ENCODE measurements at regions not wholly inside any gene's neighbourhood (a gene's known extent, or its start where the extent isn't known, plus 50 kb on each side); places are given as distances from the start of the nearest gene placed in this dataset.

DNA sequence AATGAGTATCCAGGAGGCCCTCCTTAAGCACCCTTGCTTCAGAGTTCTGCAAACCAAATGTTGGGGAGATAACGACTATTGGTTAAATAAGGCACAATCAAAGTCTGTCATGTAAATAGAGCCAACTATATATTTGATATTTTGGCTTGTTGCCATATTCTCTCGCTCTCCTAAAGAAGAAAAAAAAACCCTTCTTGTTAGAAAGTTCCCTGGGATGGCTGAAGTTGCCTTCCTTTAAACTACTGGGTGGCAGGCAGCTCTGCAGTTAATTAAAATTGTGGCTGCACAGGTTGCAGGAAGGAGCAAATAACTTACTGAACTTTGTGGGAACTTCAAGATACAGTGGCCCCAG lies 227.0 kb upstream of the ANKRD55 start:
- no peak overlapping the region for H3K4me3 ChIP-seq (ENCODE audit: low read depth, low read length)
- TF ChIP-seq, protein P1, sequence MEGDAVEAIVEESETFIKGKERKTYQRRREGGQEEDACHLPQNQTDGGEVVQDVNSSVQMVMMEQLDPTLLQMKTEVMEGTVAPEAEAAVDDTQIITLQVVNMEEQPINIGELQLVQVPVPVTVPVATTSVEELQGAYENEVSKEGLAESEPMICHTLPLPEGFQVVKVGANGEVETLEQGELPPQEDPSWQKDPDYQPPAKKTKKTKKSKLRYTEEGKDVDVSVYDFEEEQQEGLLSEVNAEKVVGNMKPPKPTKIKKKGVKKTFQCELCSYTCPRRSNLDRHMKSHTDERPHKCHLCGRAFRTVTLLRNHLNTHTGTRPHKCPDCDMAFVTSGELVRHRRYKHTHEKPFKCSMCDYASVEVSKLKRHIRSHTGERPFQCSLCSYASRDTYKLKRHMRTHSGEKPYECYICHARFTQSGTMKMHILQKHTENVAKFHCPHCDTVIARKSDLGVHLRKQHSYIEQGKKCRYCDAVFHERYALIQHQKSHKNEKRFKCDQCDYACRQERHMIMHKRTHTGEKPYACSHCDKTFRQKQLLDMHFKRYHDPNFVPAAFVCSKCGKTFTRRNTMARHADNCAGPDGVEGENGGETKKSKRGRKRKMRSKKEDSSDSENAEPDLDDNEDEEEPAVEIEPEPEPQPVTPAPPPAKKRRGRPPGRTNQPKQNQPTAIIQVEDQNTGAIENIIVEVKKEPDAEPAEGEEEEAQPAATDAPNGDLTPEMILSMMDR (IDR thresholded peaks at IDR 0.05; ENCODE audit: borderline replicate concordance, insufficient read depth, low read depth, low read length), result no peak

DNA sequence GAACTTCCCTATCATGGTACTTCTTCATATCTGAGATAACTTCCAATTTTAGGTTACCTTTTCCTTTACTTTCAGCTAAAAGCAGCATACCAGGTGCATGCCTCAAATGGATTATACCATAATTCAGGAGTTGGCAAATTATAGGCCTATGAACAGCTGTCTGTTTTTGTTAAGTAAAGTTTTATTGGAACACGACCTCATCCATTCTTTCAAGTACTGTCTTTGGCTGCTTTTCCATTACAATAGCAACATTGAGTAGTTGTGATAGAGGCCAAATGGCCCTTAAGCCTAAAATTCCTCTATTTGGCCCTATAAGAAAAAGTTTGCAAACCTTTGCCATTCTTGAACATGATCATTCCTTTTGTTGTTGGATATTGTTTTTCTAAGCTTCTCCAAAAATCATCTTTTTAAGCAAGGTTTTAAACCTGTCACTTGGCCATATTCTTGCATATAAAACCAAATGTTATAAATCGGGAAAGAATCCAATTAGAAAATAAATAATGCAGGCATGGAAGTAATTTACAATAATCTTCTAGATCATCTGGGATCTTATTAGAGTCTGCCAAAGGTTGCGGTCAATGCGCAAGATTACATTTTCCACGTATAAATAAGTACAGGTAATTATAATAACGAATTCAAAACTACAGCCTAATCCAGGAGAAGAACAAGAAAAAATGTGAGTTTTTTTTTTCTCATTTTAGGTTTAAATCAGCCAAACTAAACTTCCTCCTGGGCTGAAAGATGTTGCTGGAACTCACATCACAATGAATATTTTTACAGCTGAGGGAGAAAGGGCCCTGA lies 226.5 kb upstream of the ANKRD55 start:
- TF ChIP-seq, protein P1 (IDR thresholded peaks at IDR 0.05; ENCODE audit: borderline replicate concordance, insufficient read depth, low read depth, low read length), result no peak
- no peak overlapping the region for H3K4me3 ChIP-seq (ENCODE audit: low read depth, low read length)

DNA sequence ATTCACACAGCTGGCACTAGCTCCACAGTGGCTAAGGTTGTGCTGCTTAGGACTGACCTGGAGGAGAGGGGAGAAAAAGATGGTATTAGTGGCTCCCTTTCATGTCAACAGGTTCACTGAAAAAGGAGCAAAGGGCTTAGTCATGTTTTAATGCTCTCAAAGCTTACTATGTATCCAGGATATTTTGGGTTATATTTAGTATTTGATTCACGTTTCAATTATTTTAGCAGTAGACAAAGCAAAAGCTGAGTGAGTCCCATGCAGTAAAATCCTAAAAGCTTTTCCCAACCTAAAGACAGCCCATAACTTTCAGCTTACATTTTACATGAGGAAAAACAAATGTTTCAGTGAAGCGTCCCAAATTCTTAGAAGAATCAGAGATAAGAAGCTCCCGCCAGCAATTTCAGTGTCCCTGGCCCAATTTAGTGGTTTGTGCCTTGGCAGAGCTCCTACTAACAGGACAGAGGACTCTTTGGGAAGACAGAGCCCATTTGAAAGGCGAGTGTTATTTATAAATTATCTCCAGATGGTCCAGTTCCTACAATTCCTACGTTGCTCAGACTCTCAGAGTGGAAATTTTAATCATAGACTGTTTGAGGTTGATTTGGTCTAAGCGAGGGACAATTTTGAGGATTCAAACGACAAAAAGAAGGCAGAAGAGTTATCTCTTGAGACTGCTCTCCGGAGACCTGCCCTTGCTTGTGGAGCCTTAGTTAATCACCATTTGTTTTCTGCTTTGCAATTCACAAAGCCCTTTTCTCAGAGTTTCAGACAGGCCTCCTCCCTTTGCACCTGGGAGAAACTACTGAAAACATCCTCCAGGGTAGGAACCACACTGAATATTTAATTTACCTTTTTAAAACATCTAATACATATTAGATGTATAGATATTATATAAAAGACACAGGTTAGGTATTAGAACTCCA lies 225.0 kb upstream of the ANKRD55 start:
- TF ChIP-seq, protein P1 (IDR thresholded peaks at IDR 0.05; ENCODE audit: borderline replicate concordance, insufficient read depth, low read depth, low read length), result no peak
- no peak overlapping the region for H3K4me3 ChIP-seq (ENCODE audit: low read depth, low read length)

DNA sequence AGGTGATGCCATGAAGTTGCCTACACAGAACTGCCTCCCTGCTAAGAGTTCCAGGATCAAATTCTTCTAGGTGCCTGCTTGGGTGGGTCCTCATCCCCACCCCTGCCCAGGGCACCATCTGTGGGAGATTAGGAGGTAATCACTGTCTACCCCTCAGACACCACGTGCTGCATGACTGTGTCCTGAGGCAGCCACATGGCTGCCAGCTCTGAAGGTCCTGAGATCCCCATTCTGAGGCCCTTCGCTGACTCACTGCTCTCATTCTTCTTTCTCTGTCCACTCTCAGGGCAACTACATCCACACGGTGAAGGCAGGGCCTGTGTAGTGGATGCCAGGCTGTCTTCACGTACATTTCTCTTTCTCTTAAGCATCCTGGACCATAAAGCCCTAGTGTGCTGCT lies 222.9 kb upstream of the ANKRD55 start:
- no peak overlapping the region for H3K4me3 ChIP-seq (ENCODE audit: low read depth, low read length)
- TF ChIP-seq, protein P1 (IDR thresholded peaks at IDR 0.05; ENCODE audit: borderline replicate concordance, insufficient read depth, low read depth, low read length), result no peak

DNA sequence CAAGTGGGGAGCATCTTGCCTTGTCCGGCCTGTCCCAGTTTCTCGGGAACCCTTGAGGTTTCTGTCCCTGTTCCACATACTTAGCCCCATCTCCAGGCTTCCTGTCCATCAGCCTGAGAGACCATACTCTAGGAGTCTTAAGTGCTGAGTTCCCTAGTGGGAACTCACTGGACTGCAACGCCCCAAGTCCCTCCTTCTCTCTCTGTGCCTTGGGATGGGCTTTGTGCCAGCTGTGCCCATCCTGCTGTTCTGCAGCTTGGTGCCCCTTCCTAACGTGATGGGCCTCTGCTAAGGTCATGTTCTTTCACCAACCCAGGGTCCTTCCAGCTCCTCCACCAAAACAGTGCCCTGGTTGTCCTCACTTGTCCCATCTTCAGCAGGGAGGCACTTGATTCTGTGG lies 222.3 kb upstream of the ANKRD55 start:
- TF ChIP-seq, protein P1 (IDR thresholded peaks at IDR 0.05; ENCODE audit: borderline replicate concordance, insufficient read depth, low read depth, low read length), result no peak
- H3K4me3 ChIP-seq (ENCODE audit: low read depth, low read length), result no peak overlapping the region

DNA sequence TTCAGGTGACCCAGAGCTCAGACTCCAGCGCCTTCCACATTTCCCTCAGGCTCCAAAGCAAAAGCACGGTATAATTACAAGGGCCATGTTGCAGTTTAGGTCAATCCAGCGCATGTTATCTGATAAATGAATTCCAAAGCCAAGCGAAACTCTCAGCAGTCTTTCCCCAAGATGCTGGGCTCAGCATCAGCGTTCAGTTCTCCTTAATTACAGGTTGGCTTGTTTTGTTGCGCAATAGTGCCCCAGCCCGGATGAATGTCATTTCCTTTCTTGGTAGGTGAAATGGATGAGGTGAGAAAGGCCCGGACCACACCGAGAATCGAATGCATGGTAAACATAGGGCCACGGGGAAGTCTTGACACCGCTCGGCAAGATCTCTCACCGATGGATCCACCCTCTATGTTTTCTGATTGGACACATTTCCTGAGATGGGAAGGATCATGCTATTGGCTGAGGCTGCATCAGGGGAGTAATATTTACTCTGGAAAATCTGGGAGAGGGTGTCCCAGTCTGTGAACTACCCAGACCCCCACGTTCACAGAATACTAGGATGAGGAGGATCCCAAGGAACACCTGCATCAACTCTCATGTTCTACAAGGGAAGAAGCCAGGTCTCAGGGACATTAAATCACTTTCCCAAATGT lies 221.2 kb upstream of the ANKRD55 start:
- TF ChIP-seq, protein P1 (IDR thresholded peaks at IDR 0.05; ENCODE audit: borderline replicate concordance, insufficient read depth, low read depth, low read length), result no peak

More for the DNA sequence above, 221.2 kb upstream of the ANKRD55 start:
- no peak overlapping the region for H3K4me3 ChIP-seq (ENCODE audit: low read depth, low read length)

Measured in GM12875 (cell line).